HUES48 (cell line): ENCODE measurements at regions not wholly inside any gene's neighbourhood (a gene's known extent, or its start where the extent isn't known, plus 50 kb on each side); places are given as distances from the start of the nearest gene placed in this dataset.
"Not testable (repeated sequence)": the region's sequence is repeated elsewhere in the genome, so short reads cannot be mapped to it uniquely, and the experiment has no call there.

ENCODE experiments used
- H3K27ac ChIP-seq: one replicate; pipeline ENCODE4 v1.7.0; 2013; ENCODE audit warnings: low read depth, low read length, inconsistent platforms
- H3K27me3 ChIP-seq: 2 replicates; pipeline ENCODE4 v1.6.1; 2013; ENCODE audit warnings: mild to moderate bottlenecking, low read length; ENCODE audit not compliant: control insufficient read depth, insufficient read depth
- H3K36me3 ChIP-seq: 2 replicates; pipeline ENCODE4 v1.6.1; 2013; ENCODE audit warnings: low read length; ENCODE audit not compliant: control insufficient read depth, insufficient read depth
- H3K4me1 ChIP-seq: 2 replicates; pipeline ENCODE4 v1.6.1; 2013; ENCODE audit warnings: mild to moderate bottlenecking, low read length; ENCODE audit not compliant: control insufficient read depth, insufficient read depth
- H3K4me3 ChIP-seq: 2 replicates; pipeline ENCODE4 v1.5.1; 2013; ENCODE audit warnings: mild to moderate bottlenecking, low read depth, low read length
- H3K9ac ChIP-seq: 2 replicates; pipeline ENCODE4 v1.6.1; 2013; ENCODE audit warnings: mild to moderate bottlenecking, low read depth, low read length, moderate library complexity
- H3K9me3 ChIP-seq: 2 replicates; pipeline ENCODE4 v1.6.1; 2013; ENCODE audit warnings: low read length; ENCODE audit not compliant: control insufficient read depth, insufficient read depth

DNA sequence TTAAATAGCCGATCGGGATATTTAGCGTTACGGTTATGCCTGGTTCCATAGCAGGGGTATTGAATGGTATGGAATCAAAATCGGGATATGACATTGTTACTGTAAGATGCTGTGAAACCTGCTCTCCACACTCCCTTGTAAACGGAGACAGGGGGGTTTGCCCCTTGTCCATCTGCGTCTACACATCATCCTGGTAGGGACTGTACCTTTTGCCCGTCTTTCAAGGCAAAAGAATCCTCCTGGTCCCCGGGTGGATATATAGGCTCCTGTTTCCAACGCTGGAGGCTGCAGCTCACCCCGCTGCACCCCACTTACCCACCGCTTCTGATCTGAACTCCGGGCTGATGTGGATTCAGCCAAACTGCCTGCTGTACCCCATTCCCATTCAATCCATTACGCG lies 189.1 kb downstream of the SHOX start:
- H3K4me1 ChIP-seq = no peaks in the 10 kb centered on the region
- no peak overlapping the region for H3K9ac ChIP-seq
- no peaks in the 10 kb centered on the region for H3K9me3 ChIP-seq
- no peaks in the 10 kb centered on the region for H3K36me3 ChIP-seq
- H3K4me3 ChIP-seq = no peak overlapping the region
- H3K27me3 ChIP-seq = no peaks in the 10 kb centered on the region
- H3K27ac ChIP-seq = no peak overlapping the region

DNA sequence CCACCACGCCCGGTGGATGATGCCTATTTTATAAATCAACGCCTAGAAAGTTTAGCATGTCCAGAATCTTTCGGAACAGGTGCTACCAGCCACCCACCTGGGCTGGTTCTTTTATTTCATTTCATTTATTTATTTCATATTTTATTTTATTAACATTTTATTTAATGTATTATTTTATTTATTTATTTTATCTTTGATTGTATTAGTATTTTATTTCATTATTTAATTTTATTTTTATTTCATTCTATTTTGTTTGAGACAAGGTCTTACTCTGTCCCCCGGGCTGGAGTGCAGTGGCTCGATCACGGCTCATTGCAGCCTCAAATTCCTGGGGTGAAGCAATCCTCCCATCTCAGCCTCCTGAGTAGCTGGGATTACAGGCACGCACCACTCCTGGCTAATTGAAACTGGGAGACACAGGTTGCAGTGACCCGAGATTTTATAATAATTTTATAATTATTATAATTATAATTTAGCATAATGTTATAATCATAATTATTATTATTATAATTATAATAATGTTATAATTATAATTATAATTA lies 187.2 kb downstream of the SHOX start:
- Histone ChIP-seq H3K9me3 (no peaks in the 10 kb centered on the region), H3K36me3 (no peaks in the 10 kb centered on the region), H3K4me1 (no peaks in the 10 kb centered on the region), H3K4me3 (no peak overlapping the region), H3K27ac (no peak overlapping the region), H3K27me3 (no peaks in the 10 kb centered on the region), H3K9ac (no peak overlapping the region)

DNA sequence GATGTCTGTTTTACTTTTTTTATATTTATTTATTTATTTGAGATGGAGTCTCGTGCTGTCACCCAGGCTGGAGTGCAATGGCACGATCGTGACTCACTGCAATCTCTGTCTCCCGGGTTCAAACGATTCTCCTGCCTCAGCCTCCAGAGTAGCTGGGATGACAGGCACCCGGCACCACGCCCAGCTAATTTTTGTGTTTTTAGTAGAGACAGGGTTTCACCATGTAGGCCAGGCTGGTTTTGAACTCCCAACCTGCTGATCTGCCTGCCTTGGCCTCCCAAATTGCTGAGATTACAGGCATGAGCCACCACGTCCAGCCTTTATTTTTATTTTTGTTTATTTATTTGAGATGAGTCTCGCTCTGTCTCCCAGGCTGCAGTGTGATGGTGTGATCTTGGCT lies 186.6 kb downstream of the SHOX start:
- H3K4me3 ChIP-seq, H3K9ac ChIP-seq, H3K27ac ChIP-seq, H3K4me1 ChIP-seq, H3K36me3 ChIP-seq, H3K27me3 ChIP-seq, H3K9me3 ChIP-seq: not testable (repeated sequence)

DNA sequence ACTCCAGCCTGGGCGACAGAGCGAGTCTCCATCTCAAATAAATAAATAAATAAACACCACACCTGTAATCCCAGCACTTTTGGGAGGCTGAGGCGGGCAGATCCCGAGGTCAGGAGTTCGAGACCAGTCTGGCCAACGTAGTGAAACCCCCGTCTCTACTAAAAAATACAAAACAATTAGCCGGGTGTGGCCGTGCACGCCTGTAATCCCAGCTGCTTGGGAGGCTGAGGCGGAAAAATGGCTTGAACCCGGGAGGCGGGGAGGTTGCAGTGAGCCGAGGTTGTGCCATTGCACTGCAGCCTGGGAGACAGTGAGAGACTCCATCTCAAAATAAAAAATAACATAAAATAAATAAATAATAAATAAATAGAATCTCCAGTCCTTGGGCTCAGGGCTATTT lies 185.8 kb downstream of the SHOX start:
- no peak overlapping the region for H3K27ac ChIP-seq
- no peaks in the 10 kb centered on the region for H3K36me3 ChIP-seq
- H3K4me1 ChIP-seq = no peaks in the 10 kb centered on the region
- no peak overlapping the region for H3K4me3 ChIP-seq
- H3K9me3 ChIP-seq = no peaks in the 10 kb centered on the region
- no peak overlapping the region for H3K9ac ChIP-seq
- no peaks in the 10 kb centered on the region for H3K27me3 ChIP-seq

DNA sequence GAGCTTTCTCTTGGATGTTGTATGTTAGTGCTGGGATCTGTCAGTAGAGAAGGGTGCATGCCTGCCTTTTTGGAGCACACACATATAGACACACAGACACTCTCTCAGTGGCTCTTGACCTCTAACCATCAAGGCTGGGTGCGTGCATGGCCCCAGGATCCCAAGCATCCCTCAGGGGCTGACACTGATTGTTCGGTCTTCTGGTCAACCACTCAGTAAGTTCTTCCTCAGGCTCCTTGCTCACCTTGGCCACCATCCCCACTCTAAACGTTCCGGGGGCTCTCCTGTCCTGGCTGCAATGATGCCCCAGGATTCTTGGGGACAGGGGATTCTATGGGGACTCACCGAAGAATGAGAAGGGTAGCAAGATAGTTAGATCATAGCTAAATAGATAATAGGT lies 179.6 kb downstream of the SHOX start:
- Histone ChIP-seq H3K4me3 (no peak overlapping the region), H3K9me3 (no peaks in the 10 kb centered on the region; the same call in 1 of the 2 replicates), H3K27ac (no peak overlapping the region)

DNA sequence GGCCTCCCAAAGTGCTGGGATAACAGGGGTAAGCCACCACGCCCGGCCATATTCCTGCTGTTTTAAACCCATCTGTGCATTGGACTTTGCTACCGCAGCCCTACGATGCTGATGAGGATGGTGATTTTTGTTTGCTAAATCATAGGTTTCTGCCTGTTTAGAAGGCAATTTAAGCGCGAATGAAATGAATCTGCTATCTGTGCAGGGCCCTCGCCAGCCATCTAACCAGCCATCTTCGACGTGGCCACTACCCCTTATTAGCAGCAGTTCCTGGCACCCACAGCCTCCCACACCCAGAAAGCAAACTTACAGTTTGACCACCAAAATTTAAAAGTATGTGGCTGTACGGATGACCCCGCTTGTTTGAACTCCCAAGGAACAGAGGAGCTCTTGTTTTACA lies 178.5 kb downstream of the SHOX start:
- Histone ChIP-seq H3K9me3 (no peaks in the 10 kb centered on the region; the same call in 1 of the 2 replicates), H3K27ac (no peak overlapping the region), H3K9ac (no peak overlapping the region), H3K4me1 (peaks cover 10% of the 10 kb centered on the region; the same call in 1 of the 2 replicates), H3K27me3 (no peaks in the 10 kb centered on the region; the same call in 1 of the 2 replicates), H3K36me3 (no peaks in the 10 kb centered on the region), H3K4me3 (no peak overlapping the region)

More for the DNA sequence above, 179.6 kb downstream of the SHOX start:
- Histone ChIP-seq H3K9ac (no peak overlapping the region), H3K36me3 (no peaks in the 10 kb centered on the region), H3K27me3 (no peaks in the 10 kb centered on the region; the same call in 1 of the 2 replicates), H3K4me1 (peaks cover 9% of the 10 kb centered on the region; the same call in 1 of the 2 replicates)

DNA sequence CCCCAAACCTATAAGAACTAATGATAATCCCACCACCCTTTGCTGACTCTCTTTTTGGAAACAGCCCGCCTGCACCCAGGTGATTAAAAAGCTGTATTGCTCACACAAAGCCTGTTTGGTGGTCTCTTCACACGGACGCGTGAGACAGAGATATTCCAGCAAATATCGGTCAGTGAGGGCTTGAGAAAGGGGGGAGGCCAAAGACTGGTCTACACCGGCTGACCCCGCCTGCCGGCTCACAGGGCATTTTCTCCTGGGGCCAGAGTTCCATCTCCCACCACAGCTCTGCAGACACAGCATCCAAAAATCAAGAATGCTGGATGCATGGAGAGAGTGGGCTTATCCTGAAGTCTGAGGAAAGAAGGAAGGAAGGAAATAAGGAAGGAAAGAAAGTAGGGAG lies 176.0 kb downstream of the SHOX start:
- Histone ChIP-seq H3K9ac (no peak overlapping the region), H3K9me3 (no peaks in the 10 kb centered on the region; the same call in 1 of the 2 replicates), H3K36me3 (no peaks in the 10 kb centered on the region), H3K27me3 (no peaks in the 10 kb centered on the region; the same call in 1 of the 2 replicates), H3K4me1 (peaks cover 10% of the 10 kb centered on the region; the same call in 1 of the 2 replicates), H3K27ac (no peak overlapping the region), H3K4me3 (no peak overlapping the region)

DNA sequence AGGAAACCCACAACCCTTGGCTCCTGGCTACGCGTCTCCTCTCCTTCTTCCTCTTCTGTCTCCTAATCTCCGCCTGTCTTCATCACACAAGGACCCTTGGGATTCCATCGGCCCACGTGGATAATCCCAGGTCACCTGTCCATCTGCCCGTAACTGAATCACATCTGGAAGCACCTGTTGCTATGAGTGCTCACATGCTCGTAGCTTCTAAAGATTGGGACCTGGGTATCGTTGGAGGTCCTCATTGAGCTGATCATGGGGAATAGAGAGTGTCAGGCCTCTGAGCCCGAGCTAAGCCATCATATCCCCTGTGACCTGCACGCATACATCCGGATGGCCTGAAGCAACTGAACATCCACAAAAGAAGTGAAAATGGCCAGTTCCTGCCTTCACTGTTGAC lies 175.4 kb downstream of the SHOX start:
- H3K9me3 ChIP-seq = no peaks in the 10 kb centered on the region; the same call in 1 of the 2 replicates
- peaks cover 10% of the 10 kb centered on the region; the same call in 1 of the 2 replicates for H3K4me1 ChIP-seq
- H3K27ac ChIP-seq = no peak overlapping the region
- no peaks in the 10 kb centered on the region for H3K36me3 ChIP-seq
- H3K9ac ChIP-seq = no peak overlapping the region
- no peaks in the 10 kb centered on the region; the same call in 1 of the 2 replicates for H3K27me3 ChIP-seq
- H3K4me3 ChIP-seq = no peak overlapping the region

DNA sequence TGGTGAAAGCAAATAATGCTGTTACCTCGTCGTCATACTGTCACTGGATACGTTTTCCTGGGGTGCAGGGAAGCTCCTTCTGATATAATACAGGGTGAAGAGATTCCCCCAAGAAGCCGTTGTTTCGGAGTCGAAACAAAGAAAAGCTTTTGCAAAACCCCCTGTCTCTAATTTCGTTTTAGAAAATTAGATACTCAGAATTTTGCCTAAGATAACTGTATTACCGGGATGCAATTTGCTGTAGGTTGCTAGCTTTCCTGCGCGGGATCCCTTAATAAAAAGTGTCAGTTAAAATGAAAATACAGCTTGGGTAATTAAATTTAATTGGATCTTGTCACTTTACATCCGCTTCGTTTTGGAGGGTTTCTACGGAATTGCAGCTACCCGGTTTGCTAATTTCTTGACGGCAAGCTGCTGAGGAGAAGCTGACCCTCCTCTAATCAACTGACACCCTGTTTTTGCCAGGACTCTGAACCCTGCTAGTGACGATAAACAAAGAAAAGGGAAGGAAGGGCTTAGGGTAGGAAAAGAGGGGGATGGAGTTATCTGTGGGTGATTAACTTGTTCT lies 174.6 kb downstream of the SHOX start:
- no peaks in the 10 kb centered on the region; the same call in 1 of the 2 replicates for H3K9me3 ChIP-seq
- H3K27me3 ChIP-seq = no peaks in the 10 kb centered on the region; the same call in 1 of the 2 replicates
- peaks cover 10% of the 10 kb centered on the region; the same call in 1 of the 2 replicates for H3K4me1 ChIP-seq
- no peak overlapping the region for H3K4me3 ChIP-seq
- H3K27ac ChIP-seq = no peak overlapping the region
- no peak overlapping the region for H3K9ac ChIP-seq
- H3K36me3 ChIP-seq = no peaks in the 10 kb centered on the region

DNA sequence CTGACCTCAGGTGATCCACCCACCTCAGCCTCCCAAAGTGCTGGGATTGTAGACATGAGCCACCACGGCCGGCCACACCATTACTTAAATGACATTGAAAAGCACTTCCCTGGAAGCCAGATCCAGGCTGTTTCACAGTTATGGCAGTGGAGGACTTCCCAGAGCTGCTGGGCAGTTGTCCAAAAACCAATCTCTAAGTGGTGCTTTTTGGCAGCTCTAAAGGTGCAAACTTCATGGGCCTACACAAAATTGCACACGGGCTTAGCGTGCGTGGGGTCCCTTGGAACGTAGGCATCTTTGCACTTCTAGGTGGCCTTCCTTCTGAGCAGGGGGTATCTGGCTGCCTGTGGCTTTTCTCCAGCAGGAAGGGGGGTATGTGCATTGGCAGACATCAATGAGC lies 172.3 kb downstream of the SHOX start:
- no peaks in the 10 kb centered on the region; the same call in 1 of the 2 replicates for H3K27me3 ChIP-seq
- peaks cover 10% of the 10 kb centered on the region; the same call in 1 of the 2 replicates for H3K4me1 ChIP-seq
- no peak overlapping the region for H3K27ac ChIP-seq
- H3K4me3 ChIP-seq = no peak overlapping the region
- H3K9ac ChIP-seq = no peak overlapping the region
- H3K36me3 ChIP-seq = no peaks in the 10 kb centered on the region
- no peaks in the 10 kb centered on the region for H3K9me3 ChIP-seq

DNA sequence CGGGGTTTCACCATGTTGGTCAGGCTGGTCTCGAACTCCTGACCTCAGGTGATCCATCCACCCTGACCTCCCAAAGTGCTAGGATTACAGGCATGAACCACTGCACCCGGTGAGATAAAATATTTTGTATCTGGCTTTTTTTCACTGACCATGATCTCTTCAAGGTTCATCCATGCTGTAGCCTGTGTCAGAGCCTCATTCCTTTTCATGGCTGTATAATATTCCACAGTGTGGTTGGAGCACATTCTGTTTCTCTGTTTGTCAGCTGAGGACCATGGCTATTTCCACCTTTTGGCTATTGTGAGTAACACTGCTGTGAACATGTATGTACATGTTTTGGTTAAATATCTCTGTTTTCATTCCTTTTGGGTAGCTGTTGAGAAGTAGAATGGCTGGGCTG lies 169.2 kb downstream of the SHOX start:
- H3K9ac ChIP-seq = no peak overlapping the region
- no peaks in the 10 kb centered on the region for H3K9me3 ChIP-seq
- no peak overlapping the region for H3K27ac ChIP-seq
- H3K4me1 ChIP-seq = no peaks in the 10 kb centered on the region
- H3K36me3 ChIP-seq = no peaks in the 10 kb centered on the region
- no peak overlapping the region for H3K4me3 ChIP-seq
- no peaks in the 10 kb centered on the region for H3K27me3 ChIP-seq
